Spleen (tissue), 11 donors: ENCODE measurements at regions not wholly inside any gene's neighbourhood (a gene's known extent, or its start where the extent isn't known, plus 50 kb on each side); places are given as distances from the start of the nearest gene placed in this dataset.

Experiments used
- DNase-seq: peaks from one replicate; pipeline ENCODE4 v3.0.0-alpha.2; 2020
- H3K27ac ChIP-seq, 8 donors: fragments of 200-600 bp; sonication (generic) in 7 of 8; 1 replicate in 4 of 8; 2 replicates in 4 of 8; pipeline versions ENCODE4 v1.5.0 to v1.8.0; 2016 to 2021; ENCODE audit warnings: inconsistent platforms in 4 of 8, mild to moderate bottlenecking in 4 of 8, moderate library complexity in 1 of 8
- H3K27me3 ChIP-seq, 7 donors: fragments of 200-600 bp; sonication (generic) in 6 of 7; replicated peaks in 1 of 7; 1 replicate in 4 of 7; 2 replicates in 3 of 7; pipeline versions ENCODE4 v1.5.0 to v1.8.0; 2016 to 2021; ENCODE audit warnings: inconsistent platforms in 3 of 7, mild to moderate bottlenecking in 1 of 7
- H3K36me3 ChIP-seq, 6 donors: fragments of 200-600 bp; sonication (generic) in 5 of 6; 1 replicate in 4 of 6; 2 replicates in 2 of 6; pipeline versions ENCODE4 v1.5.0 to v1.8.0; 2016 to 2021; ENCODE audit warnings: inconsistent platforms in 2 of 6
- H3K4me1 ChIP-seq, 6 donors: fragments of 200-600 bp; sonication (generic) in 5 of 6; 1 replicate in 3 of 6; 2 replicates in 3 of 6; pipeline versions ENCODE4 v1.5.0 to v1.8.0; 2016 to 2021; ENCODE audit warnings: inconsistent platforms in 3 of 6
- H3K4me3 ChIP-seq, 8 donors: fragments of 200-600 bp; sonication (generic) in 7 of 8; 1 replicate in 4 of 8; 2 replicates in 4 of 8; pipeline versions ENCODE4 v1.5.0 to v1.8.0; 2016 to 2021; ENCODE audit warnings: inconsistent platforms in 4 of 8, mild to moderate bottlenecking in 4 of 8, moderate library complexity in 2 of 8
- H3K9me3 ChIP-seq, 8 donors: fragments of 200-600 bp; sonication (generic) in 7 of 8; 1 replicate in 4 of 8; 2 replicates in 4 of 8; pipeline versions ENCODE4 v1.5.0 to v1.8.0; 2016 to 2021; ENCODE audit warnings: inconsistent platforms in 4 of 8
- POLR2A ChIP-seq, 3 donors: fragments of 450-650 bp; IDR thresholded peaks; one replicate each; pipeline ENCODE4 v1.5.1; 2017; ENCODE audit warnings: antibody characterized with exemption in 3 of 3, mild to moderate bottlenecking in 1 of 3
- POLR2AphosphoS5 ChIP-seq, 3 donors: sonication (generic); formaldehyde crosslinking; IDR thresholded peaks; one replicate each; pipeline ENCODE4 v1.5.1; 2017; ENCODE audit warnings: antibody characterized with exemption in 3 of 3
- WGBS, 5 donors: extraction: QIAGEN DNeasy Blood & Tissue Kit in 3 of 5; methylation state at CpG; one replicate each; pipeline versions ENCODE4 v1.1.5 to v1.1.7; 2013 to 2018; 5-methylcytosine and 5-hydroxymethylcytosine counted together
- intact Hi-C: fragments of 100-400 bp; cut with DNase I; formaldehyde crosslinking; loops from one replicate; pipeline ENCODE4 v1.15.0; 2023; ENCODE audit warnings: low total_unique reads
- TF ChIP-seq, protein P1 (sequence below), 11 experiments: fragments of 200-600 bp in 7 of 11; fragments of 450-650 bp in 4 of 11; sonication (generic) in 4 of 11; IDR thresholded peaks in 8 of 11; conservative IDR thresholded peaks in 3 of 11; 1 replicate in 7 of 11; 2 replicates in 4 of 11; pipeline versions ENCODE4 v1.4.0 to v1.8.0; 2016 to 2021; ENCODE audit warnings: antibody characterized with exemption in 11 of 11, inconsistent platforms in 4 of 11, mild to moderate bottlenecking in 1 of 11
- donor health status: healthy with polysubstance abuse.
- donor health status: DM: no; HTN: no; CAD: no; lungs with moderate emphysema.
- donor health status: DM: no; HTN: no; CAD: no.
- donor health status: Bipolar disorder and iron deficiency.
- donor health status: healthy.
- donor health status: DM: no; HTN: no; CAD: no.
- donor health status: DM: yes; HTN: yes; CAD: no.

DNA sequence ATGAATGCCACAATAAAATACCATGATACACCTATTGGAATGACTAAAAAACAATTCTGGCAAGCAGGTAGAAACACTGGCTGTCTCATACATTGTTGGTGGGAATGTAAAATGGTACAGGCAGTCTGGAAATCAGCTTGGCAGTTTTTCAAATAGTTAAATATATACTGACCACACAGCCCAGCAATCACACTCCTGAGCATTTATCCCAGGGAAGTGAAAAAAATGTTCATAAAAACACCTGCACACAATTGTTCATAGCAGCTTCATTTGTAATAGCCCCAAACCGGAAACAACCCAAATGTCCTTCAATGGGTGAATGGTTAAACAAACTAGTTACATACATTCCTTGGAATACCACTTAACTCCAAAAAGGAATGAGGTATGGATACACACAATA, 137.2 kb downstream of the TFCP2L1 start:
- intact Hi-C loops: no loop called here
- H3K4me1 ChIP-seq: no peaks in the 10 kb centered on the region
- TF ChIP-seq POLR2AphosphoS5 (IDR thresholded peaks at IDR 0.05) (no peak), POLR2A (IDR thresholded peaks at IDR 0.05) (no peak)
- TF ChIP-seq, protein P1, sequence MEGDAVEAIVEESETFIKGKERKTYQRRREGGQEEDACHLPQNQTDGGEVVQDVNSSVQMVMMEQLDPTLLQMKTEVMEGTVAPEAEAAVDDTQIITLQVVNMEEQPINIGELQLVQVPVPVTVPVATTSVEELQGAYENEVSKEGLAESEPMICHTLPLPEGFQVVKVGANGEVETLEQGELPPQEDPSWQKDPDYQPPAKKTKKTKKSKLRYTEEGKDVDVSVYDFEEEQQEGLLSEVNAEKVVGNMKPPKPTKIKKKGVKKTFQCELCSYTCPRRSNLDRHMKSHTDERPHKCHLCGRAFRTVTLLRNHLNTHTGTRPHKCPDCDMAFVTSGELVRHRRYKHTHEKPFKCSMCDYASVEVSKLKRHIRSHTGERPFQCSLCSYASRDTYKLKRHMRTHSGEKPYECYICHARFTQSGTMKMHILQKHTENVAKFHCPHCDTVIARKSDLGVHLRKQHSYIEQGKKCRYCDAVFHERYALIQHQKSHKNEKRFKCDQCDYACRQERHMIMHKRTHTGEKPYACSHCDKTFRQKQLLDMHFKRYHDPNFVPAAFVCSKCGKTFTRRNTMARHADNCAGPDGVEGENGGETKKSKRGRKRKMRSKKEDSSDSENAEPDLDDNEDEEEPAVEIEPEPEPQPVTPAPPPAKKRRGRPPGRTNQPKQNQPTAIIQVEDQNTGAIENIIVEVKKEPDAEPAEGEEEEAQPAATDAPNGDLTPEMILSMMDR (IDR thresholded peaks at IDR 0.05 in 8 of 11, conservative IDR thresholded peaks at IDR 0.05 in 3 of 11): no peak
- no peaks in the 10 kb centered on the region for H3K9me3 ChIP-seq
- no peaks in the 10 kb centered on the region for H3K36me3 ChIP-seq
- DNase-seq: no peak
- no peak overlapping the region for H3K4me3 ChIP-seq
- 90 to 100% (median 92%) methylated on average over 1 of the region's 1 CpG for WGBS, 5 donors
- H3K27me3 ChIP-seq: no peaks in the 10 kb centered on the region
- no peak overlapping the region for H3K27ac ChIP-seq

DNA sequence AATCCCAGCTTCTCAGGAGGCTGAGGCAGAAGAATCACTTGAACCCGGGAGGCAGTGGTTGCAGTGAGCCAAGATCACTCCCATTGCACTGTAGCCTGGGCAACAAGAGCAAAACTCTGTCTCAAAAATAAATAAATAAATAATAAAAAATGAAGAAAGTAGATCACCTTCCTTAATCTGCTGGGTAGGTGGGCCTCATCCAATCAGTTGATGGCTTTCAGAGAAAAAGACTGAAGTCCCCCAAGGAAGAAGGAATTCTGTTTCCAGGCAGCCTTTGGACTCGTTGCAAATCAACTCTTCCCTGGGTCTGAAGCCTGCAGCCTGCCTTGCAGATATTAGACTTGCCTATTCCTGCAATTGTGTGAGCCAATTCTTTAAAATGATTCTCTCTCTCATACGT, 136.5 kb downstream of the TFCP2L1 start:
- intact Hi-C loops: no loop called here
- no peaks in the 10 kb centered on the region for H3K4me1 ChIP-seq
- no peak for TF ChIP-seq POLR2A (IDR thresholded peaks at IDR 0.05)
- TF ChIP-seq, protein P1 (IDR thresholded peaks at IDR 0.05 in 8 of 11, conservative IDR thresholded peaks at IDR 0.05 in 3 of 11): no peak
- TF ChIP-seq POLR2AphosphoS5 (IDR thresholded peaks at IDR 0.05): no peak
- H3K4me3 ChIP-seq: no peak overlapping the region
- no peaks in the 10 kb centered on the region for H3K9me3 ChIP-seq
- no peak overlapping the region for H3K27ac ChIP-seq
- H3K27me3 ChIP-seq: no peaks in the 10 kb centered on the region
- 65 to 79% (median 72%) methylated on average over 3 of the region's 3 CpGs for WGBS, 5 donors
- no peak for DNase-seq
- H3K36me3 ChIP-seq: no peaks in the 10 kb centered on the region

DNA sequence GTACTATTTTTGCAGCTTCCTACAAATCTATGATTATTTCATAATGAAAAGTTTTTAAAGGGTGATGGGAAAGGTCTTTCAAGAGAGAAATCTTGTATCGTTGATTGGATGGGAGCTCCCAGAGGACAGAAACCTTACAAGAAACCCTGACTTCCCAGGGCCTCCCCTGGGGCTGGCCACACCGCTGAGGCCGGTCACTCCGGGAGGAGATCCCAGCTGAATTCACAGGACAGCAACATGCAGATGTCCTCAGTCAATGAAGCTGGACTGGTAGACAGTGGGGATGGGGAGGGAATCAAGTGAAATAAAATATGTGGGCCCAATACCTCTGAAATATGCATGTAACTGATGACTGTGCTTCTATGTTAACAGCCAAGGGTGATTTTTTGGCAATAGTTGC, 135.6 kb downstream of the TFCP2L1 start:
- no peak overlapping the region for H3K4me3 ChIP-seq
- no peaks in the 10 kb centered on the region for H3K9me3 ChIP-seq
- TF ChIP-seq POLR2A (IDR thresholded peaks at IDR 0.05) (no peak), POLR2AphosphoS5 (IDR thresholded peaks at IDR 0.05) (no peak)
- TF ChIP-seq, protein P1 (IDR thresholded peaks at IDR 0.05 in 8 of 11, conservative IDR thresholded peaks at IDR 0.05 in 3 of 11): no peak
- H3K27ac ChIP-seq: no peak overlapping the region
- DNase-seq: no peak
- 76 to 88% (median 86%) methylated on average over 4 of the region's 4 CpGs for WGBS, 5 donors
- intact Hi-C loops: no loop called here
- no peaks in the 10 kb centered on the region for H3K27me3 ChIP-seq
- H3K4me1 ChIP-seq: no peaks in the 10 kb centered on the region
- no peaks in the 10 kb centered on the region for H3K36me3 ChIP-seq

DNA sequence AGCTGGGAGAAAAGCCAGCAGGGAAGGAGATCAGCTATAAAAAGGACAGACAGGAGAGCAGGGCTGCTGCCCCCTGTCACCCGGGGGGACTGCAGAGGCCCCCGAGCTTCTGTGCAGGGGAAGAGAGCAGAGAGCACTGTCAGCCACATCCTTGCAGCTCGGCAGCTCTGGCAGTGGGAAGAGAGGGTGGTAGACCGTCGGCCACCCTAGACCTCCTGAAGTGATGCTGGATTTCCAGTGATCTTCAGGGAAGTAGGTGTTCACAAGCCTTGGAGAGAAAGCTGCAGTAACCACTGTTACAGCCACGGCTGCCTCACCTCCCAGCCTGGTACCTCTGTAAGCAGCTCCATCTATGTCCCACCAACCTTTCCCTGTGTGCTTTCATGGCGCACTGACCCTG, 134.9 kb downstream of the TFCP2L1 start:
- H3K27me3 ChIP-seq: no peaks in the 10 kb centered on the region
- TF ChIP-seq, protein P1 (IDR thresholded peaks at IDR 0.05 in 8 of 11, conservative IDR thresholded peaks at IDR 0.05 in 3 of 11): no peak
- TF ChIP-seq POLR2A (IDR thresholded peaks at IDR 0.05): no peak
- no peak for TF ChIP-seq POLR2AphosphoS5 (IDR thresholded peaks at IDR 0.05)
- 61 to 85% (median 75%) methylated on average over 5 to 7 of the region's 7 CpGs for WGBS, 5 donors
- intact Hi-C loops: no loop called here
- H3K4me1 ChIP-seq: no peaks in the 10 kb centered on the region
- no peak overlapping the region for H3K4me3 ChIP-seq
- DNase-seq: no peak
- H3K27ac ChIP-seq: no peak overlapping the region
- no peaks in the 10 kb centered on the region for H3K9me3 ChIP-seq
- H3K36me3 ChIP-seq: no peaks in the 10 kb centered on the region
